K562 (cell line): ENCODE measurements at regions not wholly inside any gene's neighbourhood (a gene's known extent, or its start where the extent isn't known, plus 50 kb on each side); places are given as distances from the start of the nearest gene placed in this dataset.

ENCODE experiments used
- ATAC-seq: fragments of 200-7000 bp; cut with Tn5 transposase; 3 replicates; pipeline ENCODE4 v1.9.1; 2020; ENCODE audit warnings: moderate library complexity
- BruUV-seq: library from RNA; stranded (reverse); fragments of 400-500 nt; replicated peaks from 2 replicates; lab custom pipeline; 2021; lab: Mats Ljungman, UMichigan
- CTCF ChIA-PET: fragments of 300-600 bp; formaldehyde crosslinking; extraction: SDS; loops from one replicate; lab custom pipeline; 2021; ENCODE audit warnings: low intra/inter-chr PET ratio; lab: Yijun Ruan, JAX
- POLR2A ChIA-PET: fragments of 300-600, 350-650 bp; sonication (Branson Sonifier 250); formaldehyde crosslinking; extraction: SDS; loops from one replicate; lab custom pipeline; 2021; ENCODE audit warnings: antibody characterized with exemption, inconsistent platforms; lab: Yijun Ruan, JAX
- DNase-seq, 4 experiments: peaks; one replicate each; pipeline versions ENCODE4 v3.0.0 to v3.0.0-alpha.2; 2011 to 2018; ENCODE audit warnings: low spot score in 3 of 4, mixed read lengths in 3 of 4; ENCODE audit errors: extremely low read depth in 1 of 4
- FAIRE-seq: peaks from 2 replicates; lab custom pipeline; 2011; peaks lifted over from hg19 to GRCh38; lab: Jason Lieb, UNC
- H2AFZ ChIP-seq: 2 replicates; pipeline ENCODE4 v1.6.0; 2011; ENCODE audit warnings: low read depth, low read length, control low read depth, inconsistent platforms
- H3K27ac ChIP-seq: fragments of 200-600 bp; 3 replicates; pipeline ENCODE4 v1.8.0; 2011; ENCODE audit warnings: low read depth, mild to moderate bottlenecking, control low read depth, inconsistent platforms, low read length, moderate library complexity, mixed read lengths; ENCODE audit errors: extremely low read depth
- H3K27me3 ChIP-seq, 2 experiments: fragments of 300-600 bp in 1 of 2; 2 replicates in 1 of 2; 3 replicates in 1 of 2; pipeline versions ENCODE4 v1.6.0 to v1.8.0; 2011; ENCODE audit warnings: inconsistent platforms in 2 of 2, low read length in 2 of 2, mild to moderate bottlenecking in 1 of 2, mixed read lengths in 1 of 2, moderate library complexity in 1 of 2; ENCODE audit not compliant: control insufficient read depth in 2 of 2, insufficient read depth in 2 of 2
- H3K36me3 ChIP-seq: fragments of 300-600 bp; 3 replicates; pipeline ENCODE4 v1.8.0; 2011; ENCODE audit warnings: mild to moderate bottlenecking, low read length, inconsistent platforms; ENCODE audit not compliant: control insufficient read depth, insufficient read depth
- H3K4me1 ChIP-seq, 2 experiments: fragments of 200-600 bp in 1 of 2; replicated peaks in 1 of 2; 2 replicates in 1 of 2; 3 replicates in 1 of 2; pipeline versions ENCODE4 v1.5.1 to v1.8.0; 2011; ENCODE audit warnings: inconsistent platforms in 2 of 2, low read length in 2 of 2, mild to moderate bottlenecking in 1 of 2, mixed read lengths in 1 of 2, moderate library complexity in 1 of 2; ENCODE audit not compliant: control insufficient read depth in 2 of 2, insufficient read depth in 2 of 2
- H3K4me2 ChIP-seq: 2 replicates; pipeline ENCODE4 v1.6.1; 2011; ENCODE audit warnings: low read length, control low read depth, inconsistent platforms, mixed read lengths; ENCODE audit not compliant: insufficient read depth
- H3K4me3 ChIP-seq: fragments of 200-600 bp; sonication (generic), shearing (Covaris generic); 2 replicates; pipeline ENCODE4 v1.5.1; 2016; ENCODE audit warnings: control low read depth, inconsistent platforms
- H3K79me2 ChIP-seq: fragments of 200-600 bp; 3 replicates; pipeline ENCODE4 v1.8.0; 2011; ENCODE audit warnings: low read length, inconsistent platforms; ENCODE audit not compliant: control insufficient read depth, insufficient read depth
- H3K9ac ChIP-seq, 2 experiments: 2 replicates each; pipeline versions ENCODE4 v1.6.0 to v1.6.1; 2011; ENCODE audit warnings: low read depth in 2 of 2, low read length in 2 of 2, control low read depth in 1 of 2, inconsistent platforms in 1 of 2, mild to moderate bottlenecking in 1 of 2, mixed read lengths in 1 of 2; ENCODE audit not compliant: insufficient read depth in 1 of 2
- H3K9me1 ChIP-seq: one replicate; pipeline ENCODE4 v1.6.0; 2011; ENCODE audit warnings: inconsistent platforms, mild to moderate bottlenecking, low read length, moderate library complexity; ENCODE audit not compliant: control insufficient read depth, insufficient read depth
- H3K9me3 ChIP-seq: replicated peaks from 2 replicates; pipeline ENCODE4 v1.5.1; 2011; ENCODE audit warnings: low read depth, low read length, inconsistent platforms; ENCODE audit not compliant: control insufficient read depth, insufficient read depth
- H4K20me1 ChIP-seq: replicated peaks from 2 replicates; pipeline ENCODE4 v1.6.1; 2011; ENCODE audit warnings: low read length, inconsistent platforms, mixed read lengths; ENCODE audit not compliant: control insufficient read depth, insufficient read depth
- CREB3L1 ChIP-seq: fragments of 450-650 bp; IDR thresholded peaks from 2 replicates; pipeline ENCODE4 v1.6.1; 2014; ENCODE audit warnings: low read depth, mild to moderate bottlenecking, moderate library complexity, borderline replicate concordance
- MECOM ChIP-seq: fragments of 250-450 bp; sonication (Bioruptor Pico); IDR thresholded peaks from 2 replicates; pipeline ENCODE4 v1.8.0; 2022; ENCODE audit warnings: inconsistent platforms
- MIER1 ChIP-seq: fragments of 450-650 bp; IDR thresholded peaks from 2 replicates; pipeline ENCODE4 v1.6.1; 2016; ENCODE audit warnings: antibody characterized with exemption, mild to moderate bottlenecking, low read depth
- NEUROD1 ChIP-seq: fragments of 150-350 bp; IDR thresholded peaks from 2 replicates; pipeline ENCODE4 v1.6.1; 2014; ENCODE audit warnings: borderline replicate concordance, low read length, low read depth; ENCODE audit not compliant: partially characterized antibody
- NFE2 ChIP-seq: IDR thresholded peaks from 2 replicates; pipeline ENCODE4 v1.6.1; 2014; ENCODE audit warnings: antibody characterized with exemption, low read depth
- NFRKB ChIP-seq: fragments of 450-650 bp; IDR thresholded peaks from 2 replicates; pipeline ENCODE4 v1.6.1; 2016; ENCODE audit warnings: low read depth
- NFYB ChIP-seq: IDR thresholded peaks from 2 replicates; pipeline ENCODE4 v1.6.1; 2011; ENCODE audit warnings: mild to moderate bottlenecking, moderate library complexity; ENCODE audit not compliant: insufficient read length; ENCODE audit errors: extremely low read depth
- RAD51 ChIP-seq: fragments of 450-650 bp; IDR thresholded peaks from 2 replicates; pipeline ENCODE4 v1.7.1; 2016; ENCODE audit warnings: low read depth, mild to moderate bottlenecking, borderline replicate concordance
- ZNF431 ChIP-seq: sonication (generic); formaldehyde crosslinking; IDR thresholded peaks from 2 replicates; pipeline ENCODE4 v1.8.0; 2022; ENCODE audit warnings: mild to moderate bottlenecking, missing genetic modification reagents
- WGBS: fragments of 100-300 bp; shearing (Covaris generic); methylation state at CpG from one replicate; pipeline ENCODE4 v1.1.6; 2016; ENCODE audit warnings: low coverage, mixed read lengths; ENCODE audit not compliant: insufficient coverage; ENCODE audit errors: missing lambda C conversion rate; 5-methylcytosine and 5-hydroxymethylcytosine counted together
- in situ Hi-C: fragments of 300-500 bp; cut with MboI; formaldehyde crosslinking; loops from 4 replicates; pipeline ENCODE4 v1.15.0; 2018; ENCODE audit warnings: inconsistent platforms, mixed read lengths
- intact Hi-C: fragments of 100-400 bp; cut with micrococcal nuclease; formaldehyde crosslinking; loops from 2 replicates; pipeline ENCODE4 v1.14.2; 2022

- TF ChIP-seq CREB3L1 (peak; percentile 32; the same call in 1 of the 2 replicates), MECOM (CRISPR knock-in tag) (peak; percentile 93), NFYB (no peak), RAD51 (no peak), ZNF431 (CRISPR knock-in tag) (no peak), MIER1 (no peak), NFE2 (peak; percentile 50)
Measured at GRCh38 chr3:72144773-72145505, 360.0 kb upstream of the PROK2 start (continued).

- CTCF ChIA-PET, result no interaction called here
- H3K4me3 ChIP-seq, result no peak overlapping the region
- H3K79me2 ChIP-seq, result no peaks in the 10 kb centered on the region
- POLR2A ChIA-PET, result interaction anchor here (0.6 to 0.7 kb wide), 2 partner anchors 203 to 288 kb away, joined by 3 read pairs; no protein-coding TSS in a partner anchor
- peaks cover 5 to 45% of the 10 kb centered on the region in 2 experiments; a peak in 4 of 5 replicates for H3K4me1 ChIP-seq
- peak overlapping the region in 1 of 2 experiments; percentile 39; a peak in 2 of 4 replicates for H3K9ac ChIP-seq
- H3K9me1 ChIP-seq, result no peaks in the 10 kb centered on the region
- TF ChIP-seq NFRKB (peak; percentile 27; the same call in 1 of the 2 replicates), NEUROD1 (no peak)
- no TSS peak for BruUV-seq
- in situ Hi-C loops, result no loop called here
- peak overlapping the region; percentile 47 for H3K4me2 ChIP-seq
- 30% methylated on average over 6 of the region's 6 CpGs for WGBS
- peak overlapping the region; percentile 70 for H3K27ac ChIP-seq
- H3K36me3 ChIP-seq, result no peaks in the 10 kb centered on the region
- H3K9me3 ChIP-seq, result no peaks in the 10 kb centered on the region; the same call in 1 of the 2 replicates
- H3K27me3 ChIP-seq, result no peaks in the 10 kb centered on the region
- intact Hi-C loops, result loop anchor here (2.0 kb wide), 2 partner anchors 25 to 57 kb away; no protein-coding TSS in a partner anchor
- DNase-seq (no peak), ATAC-seq (no peak; the same call in 2 of the 3 replicates), FAIRE-seq (peak; percentile 26)
- peak overlapping the region; percentile 77; the same call in 1 of the 2 replicates for H2AFZ ChIP-seq
- no peaks in the 10 kb centered on the region for H4K20me1 ChIP-seq
Measured at GRCh38 chr3:72143966-72144717, 359.2 kb upstream of the PROK2 start.
